Adrenal gland (tissue), 9 donors: ENCODE measurements at regions not wholly inside any gene's neighbourhood (a gene's known extent, or its start where the extent isn't known, plus 50 kb on each side); places are given as distances from the start of the nearest gene placed in this dataset.

Experiments
- DNase-seq, 7 donors: peaks; one replicate each; pipeline ENCODE4 v3.0.0-alpha.2; 2019 to 2020
- H3K27ac ChIP-seq, 5 donors: fragments of 200-600 bp; sonication (generic) in 4 of 5; 1 replicate in 3 of 5; 2 replicates in 2 of 5; pipeline versions ENCODE4 v1.5.1 to v1.8.0; 2016 to 2020; ENCODE audit warnings: mild to moderate bottlenecking in 1 of 5
- H3K27me3 ChIP-seq: fragments of 200-600 bp; 2 replicates; pipeline ENCODE4 v1.8.0; 2021
- H3K36me3 ChIP-seq, 2 donors: fragments of 200-600 bp; replicated peaks in 1 of 2; 1 replicate in 1 of 2; 2 replicates in 1 of 2; pipeline versions ENCODE4 v1.5.1 to v1.8.0; 2018 to 2022
- H3K4me1 ChIP-seq, 2 donors: fragments of 200-600 bp; replicated peaks in 1 of 2; 1 replicate in 1 of 2; 2 replicates in 1 of 2; pipeline versions ENCODE4 v1.5.1 to v1.8.0; 2018 to 2021
- H3K4me3 ChIP-seq, 4 donors: fragments of 200-600 bp; sonication (generic) in 3 of 4; one replicate each; pipeline ENCODE4 v1.5.1; 2016 to 2018
- H3K9me3 ChIP-seq, 3 donors: fragments of 200-600 bp; sonication (generic) in 1 of 3; replicated peaks in 1 of 3; 1 replicate in 2 of 3; 2 replicates in 1 of 3; pipeline versions ENCODE4 v1.5.1 to v1.8.0; 2016 to 2021
- CTCF ChIP-seq, 6 experiments: fragments of 450-650 bp in 4 of 6; fragments of 200-600 bp in 2 of 6; sonication (generic) in 1 of 6; IDR thresholded peaks; 1 replicate in 5 of 6; 2 replicates in 1 of 6; pipeline versions ENCODE4 v1.5.1 to v1.8.0; 2016 to 2021; ENCODE audit warnings: antibody characterized with exemption in 6 of 6, mild to moderate bottlenecking in 2 of 6, moderate library complexity in 1 of 6
- POLR2A ChIP-seq, 2 donors: fragments of 450-650 bp; IDR thresholded peaks; one replicate each; pipeline ENCODE4 v1.6.1; 2017; ENCODE audit warnings: antibody characterized with exemption in 2 of 2, mild to moderate bottlenecking in 2 of 2, moderate library complexity in 1 of 2
- WGBS, 4 donors: extraction: QIAGEN DNeasy Blood & Tissue Kit in 2 of 4; methylation state at CpG; one replicate each; pipeline versions ENCODE4 v1.1.5 to v1.1.7; 2013 to 2017; 5-methylcytosine and 5-hydroxymethylcytosine counted together
- intact Hi-C, 2 donors: fragments of 100-400 bp; cut with DNase I; formaldehyde crosslinking; loops; one replicate each; pipeline versions ENCODE4 v1.14.1 to v1.15.0; 2022 to 2023
- donor health status: healthy with polysubstance abuse.
- donor health status: Bipolar disorder and iron deficiency.
- donor health status: DM: yes; HTN: yes; CAD: no.
- donor health status: DM: no; HTN: no; CAD: no.
- donor health status: DM: no; HTN: no; CAD: no.

GRCh38 chr12:24460099-24460498 lies 488.8 kb downstream of the BCAT1 start:
- 48 to 65% (median 58%) methylated on average over 2 of the region's 2 CpGs for WGBS, 4 donors
- intact Hi-C loops = no loop called here

GRCh38 chr12:24455811-24456210 lies 493.1 kb downstream of the BCAT1 start:
- no peaks in the 10 kb centered on the region for H3K27me3 ChIP-seq
- WGBS, 4 donors = 85 to 91% (median 89%) methylated on average over 5 of the region's 5 CpGs
- intact Hi-C loops = no loop called here

More at GRCh38 chr12:24460099-24460498, 488.8 kb downstream of the BCAT1 start:
- Histone ChIP-seq H3K4me1 (no peaks in the 10 kb centered on the region), H3K4me3 (no peak overlapping the region), H3K9me3 (no peaks in the 10 kb centered on the region), H3K27ac (no peak overlapping the region), H3K27me3 (no peaks in the 10 kb centered on the region), H3K36me3 (no peaks in the 10 kb centered on the region)
- TF ChIP-seq CTCF (IDR thresholded peaks at IDR 0.05) = no peak
- TF ChIP-seq POLR2A (IDR thresholded peaks at IDR 0.05) = no peak
- DNase-seq = no peak

GRCh38 chr12:24447678-24448077 lies 498.2 kb upstream of the SOX5 start:
- DNase-seq = no peak
- no peak for TF ChIP-seq POLR2A (IDR thresholded peaks at IDR 0.05)
- no peak for TF ChIP-seq CTCF (IDR thresholded peaks at IDR 0.05)

More at GRCh38 chr12:24455811-24456210, 493.1 kb downstream of the BCAT1 start:
- TF ChIP-seq CTCF (IDR thresholded peaks at IDR 0.05) (no peak), POLR2A (IDR thresholded peaks at IDR 0.05) (no peak)
- H3K4me3 ChIP-seq = no peak overlapping the region
- DNase-seq = no peak
- no peak overlapping the region for H3K27ac ChIP-seq
- H3K9me3 ChIP-seq = no peaks in the 10 kb centered on the region
- H3K36me3 ChIP-seq = no peaks in the 10 kb centered on the region
- no peaks in the 10 kb centered on the region for H3K4me1 ChIP-seq

GRCh38 chr12:24446287-24446686 lies 496.8 kb upstream of the SOX5 start:
- Histone ChIP-seq H3K4me1 (no peaks in the 10 kb centered on the region), H3K4me3 (no peak overlapping the region), H3K9me3 (no peaks in the 10 kb centered on the region), H3K27ac (no peak overlapping the region), H3K27me3 (no peaks in the 10 kb centered on the region), H3K36me3 (no peaks in the 10 kb centered on the region)
- no peak for DNase-seq
- intact Hi-C loops = no loop called here
- no peak for TF ChIP-seq CTCF (IDR thresholded peaks at IDR 0.05)
- no peak for TF ChIP-seq POLR2A (IDR thresholded peaks at IDR 0.05)

More at GRCh38 chr12:24447678-24448077, 498.2 kb upstream of the SOX5 start:
- intact Hi-C loops = no loop called here
- H3K4me3 ChIP-seq = no peak overlapping the region
- no peak overlapping the region for H3K27ac ChIP-seq
- no peaks in the 10 kb centered on the region for H3K36me3 ChIP-seq
- H3K4me1 ChIP-seq = no peaks in the 10 kb centered on the region
- 91 to 94% (median 92%) methylated on average over 7 of the region's 7 CpGs for WGBS, 4 donors
- no peaks in the 10 kb centered on the region for H3K27me3 ChIP-seq
- no peaks in the 10 kb centered on the region for H3K9me3 ChIP-seq
